ENCODE measurements at regions not wholly inside any gene's neighbourhood (a gene's known extent, or its start where the extent isn't known, plus 50 kb on each side); places are given as distances from the start of the nearest gene placed in this dataset.

DNA sequence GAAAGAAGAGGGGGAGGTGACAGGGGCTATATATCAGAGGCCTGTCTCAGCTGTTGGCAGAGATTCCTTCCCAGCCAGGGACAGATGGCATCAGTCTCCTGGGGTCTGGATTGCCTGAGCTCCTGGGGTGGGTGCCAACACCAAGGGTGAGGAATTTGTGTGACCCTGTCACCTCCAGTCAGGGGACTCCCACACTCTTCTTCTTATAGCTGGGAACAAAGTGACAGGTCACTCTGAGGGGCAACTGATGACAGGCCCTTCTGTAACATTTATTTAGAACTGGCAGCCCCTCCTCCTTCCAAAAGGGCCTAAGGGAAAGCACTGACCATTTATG is 53.7 kb upstream of the DUSP5 start:
- Histone ChIP-seq H3K4me3 (ENCODE audit: low read depth in 1 of 5, low read length in 5 of 5) (no peak overlapping the region), H3K36me3 (ENCODE audit: control insufficient read depth in 5 of 5, insufficient read depth in 5 of 5, low read length in 5 of 5) (no peaks in the 10 kb centered on the region), H3K9ac (ENCODE audit: low read length in 5 of 5) (no peak overlapping the region), H3K27ac (ENCODE audit: low read depth, low read length) (no peak overlapping the region), H3K27me3 (ENCODE audit: control insufficient read depth in 5 of 5, insufficient read depth in 4 of 5, low read length in 5 of 5) (peaks cover 0 to 3% (median 0%) of the 10 kb centered on the region in 5 donors), H3K4me1 (ENCODE audit: control insufficient read depth in 5 of 5, insufficient read depth in 5 of 5, low read length in 5 of 5) (no peaks in the 10 kb centered on the region), H3K9me3 (ENCODE audit: control insufficient read depth in 5 of 5, low read length in 5 of 5) (peaks cover 0 to 3% (median 0%) of the 10 kb centered on the region in 5 donors)

- Histone ChIP-seq H3K9me3 (ENCODE audit: control insufficient read depth in 5 of 5, low read length in 5 of 5) (peaks cover 0 to 4% (median 0%) of the 10 kb centered on the region in 5 donors), H3K27me3 (ENCODE audit: control insufficient read depth in 5 of 5, insufficient read depth in 4 of 5, low read length in 5 of 5) (peaks cover 0 to 3% (median 0%) of the 10 kb centered on the region in 5 donors), H3K9ac (ENCODE audit: low read length in 5 of 5) (no peak overlapping the region)
Observed at GRCh38 chr10:110445871-110446270, 51.8 kb upstream of the DUSP5 start.

DNA sequence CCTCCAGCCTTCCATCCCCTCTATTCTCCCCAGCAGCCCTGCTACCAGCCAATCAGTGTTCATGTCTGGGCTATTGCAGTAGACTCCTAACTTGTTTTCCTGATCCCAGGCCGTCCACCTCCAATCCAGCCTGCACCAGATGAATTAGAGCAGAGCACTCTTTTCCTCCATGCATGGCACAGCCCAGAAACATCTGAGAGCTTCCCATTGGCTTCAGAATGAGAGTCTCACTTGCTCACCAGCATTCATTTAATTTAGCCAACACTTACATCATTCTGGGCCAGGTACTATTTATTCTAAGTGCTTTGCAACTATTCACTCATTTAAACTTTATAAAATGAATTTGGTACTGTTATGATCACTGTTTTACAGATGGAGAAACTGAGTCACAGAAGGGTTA is 51.4 kb upstream of the DUSP5 start:
- peaks cover 0 to 4% (median 0%) of the 10 kb centered on the region in 5 donors for H3K9me3 ChIP-seq (ENCODE audit: control insufficient read depth in 5 of 5, low read length in 5 of 5)
- H3K4me3 ChIP-seq (ENCODE audit: low read depth in 1 of 5, low read length in 5 of 5): no peak overlapping the region
- H3K27me3 ChIP-seq (ENCODE audit: control insufficient read depth in 5 of 5, insufficient read depth in 4 of 5, low read length in 5 of 5): peaks cover 0 to 3% (median 0%) of the 10 kb centered on the region in 5 donors
- no peaks in the 10 kb centered on the region for H3K4me1 ChIP-seq (ENCODE audit: control insufficient read depth in 5 of 5, insufficient read depth in 5 of 5, low read length in 5 of 5)
- H3K9ac ChIP-seq (ENCODE audit: low read length in 5 of 5): no peak overlapping the region
- H3K36me3 ChIP-seq (ENCODE audit: control insufficient read depth in 5 of 5, insufficient read depth in 5 of 5, low read length in 5 of 5): no peaks in the 10 kb centered on the region
- no peak overlapping the region for H3K27ac ChIP-seq (ENCODE audit: low read depth, low read length)

More at GRCh38 chr10:110445871-110446270, 51.8 kb upstream of the DUSP5 start:
- no peaks in the 10 kb centered on the region for H3K4me1 ChIP-seq (ENCODE audit: control insufficient read depth in 5 of 5, insufficient read depth in 5 of 5, low read length in 5 of 5)
- H3K27ac ChIP-seq (ENCODE audit: low read depth, low read length): no peak overlapping the region
- H3K4me3 ChIP-seq (ENCODE audit: low read depth in 1 of 5, low read length in 5 of 5): no peak overlapping the region
- H3K36me3 ChIP-seq (ENCODE audit: control insufficient read depth in 5 of 5, insufficient read depth in 5 of 5, low read length in 5 of 5): no peaks in the 10 kb centered on the region

GRCh38 chr10:110446954-110447608 is 50.6 kb upstream of the DUSP5 start:
- no peaks in the 10 kb centered on the region for H3K36me3 ChIP-seq (ENCODE audit: control insufficient read depth in 5 of 5, insufficient read depth in 5 of 5, low read length in 5 of 5)
- no peak overlapping the region for H3K9ac ChIP-seq (ENCODE audit: low read length in 5 of 5)
- H3K4me3 ChIP-seq (ENCODE audit: low read depth in 1 of 5, low read length in 5 of 5): no peak overlapping the region
- peaks cover 0 to 4% (median 0%) of the 10 kb centered on the region in 5 donors for H3K9me3 ChIP-seq (ENCODE audit: control insufficient read depth in 5 of 5, low read length in 5 of 5)
- peaks cover 0 to 3% (median 0%) of the 10 kb centered on the region in 5 donors for H3K27me3 ChIP-seq (ENCODE audit: control insufficient read depth in 5 of 5, insufficient read depth in 4 of 5, low read length in 5 of 5)
- H3K4me1 ChIP-seq (ENCODE audit: control insufficient read depth in 5 of 5, insufficient read depth in 5 of 5, low read length in 5 of 5): no peaks in the 10 kb centered on the region
- H3K27ac ChIP-seq (ENCODE audit: low read depth, low read length): no peak overlapping the region

DNA sequence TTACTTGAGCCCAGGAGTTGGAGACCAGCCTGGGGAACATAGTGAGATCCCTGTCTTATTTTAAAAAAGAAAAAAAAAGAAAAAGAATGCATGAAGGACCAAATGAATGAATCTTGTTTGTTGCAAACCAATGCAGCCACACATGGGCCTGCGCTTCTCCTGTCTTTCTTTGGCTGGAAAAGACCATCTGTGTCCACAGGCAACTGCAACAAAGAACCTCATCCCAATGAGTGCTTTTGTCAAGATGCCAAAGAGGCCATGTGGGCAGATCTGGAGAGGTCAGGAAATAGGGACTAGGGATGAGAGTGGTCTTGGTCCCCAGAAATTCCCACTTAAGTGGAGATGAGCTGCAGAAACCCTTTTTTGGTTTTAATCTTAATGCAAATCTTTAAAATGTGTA is 49.8 kb upstream of the DUSP5 start:
- peaks cover 0 to 4% (median 0%) of the 10 kb centered on the region in 5 donors for H3K9me3 ChIP-seq (ENCODE audit: control insufficient read depth in 5 of 5, low read length in 5 of 5)
- no peaks in the 10 kb centered on the region for H3K4me1 ChIP-seq (ENCODE audit: control insufficient read depth in 5 of 5, insufficient read depth in 5 of 5, low read length in 5 of 5)
- no peaks in the 10 kb centered on the region for H3K36me3 ChIP-seq (ENCODE audit: control insufficient read depth in 5 of 5, insufficient read depth in 5 of 5, low read length in 5 of 5)
- H3K4me3 ChIP-seq (ENCODE audit: low read depth in 1 of 5, low read length in 5 of 5): no peak overlapping the region
- peaks cover 0 to 3% (median 0%) of the 10 kb centered on the region in 5 donors for H3K27me3 ChIP-seq (ENCODE audit: control insufficient read depth in 5 of 5, insufficient read depth in 4 of 5, low read length in 5 of 5)
- no peak overlapping the region for H3K9ac ChIP-seq (ENCODE audit: low read length in 5 of 5)
- no peak overlapping the region for H3K27ac ChIP-seq (ENCODE audit: low read depth, low read length)

All from subcutaneous abdominal adipose tissue (tissue), 5 donors.